T-cell (primary cell): ENCODE measurements at regions not wholly inside any gene's neighbourhood (a gene's known extent, or its start where the extent isn't known, plus 50 kb on each side); places are given as distances from the start of the nearest gene placed in this dataset.

Experiments used
- ATAC-seq, 4 experiments: fragments of 200-7000 bp in 3 of 4; fragments of 150-1000 bp in 1 of 4; cut with Tn5 transposase; replicated peaks in 1 of 4; 1 replicate in 3 of 4; 2 replicates in 1 of 4; pipeline ENCODE4 v1.10.0; 2021; ENCODE audit warnings: moderate library complexity in 3 of 4, mild to moderate bottlenecking in 2 of 4, moderate number of reproducible peaks in 1 of 4
- CTCF ChIA-PET, 2 donors: fragments of 300-600 bp; sonication (Branson Sonifier 250); formaldehyde crosslinking; loops; one replicate each; lab custom pipeline; 2022; ENCODE audit warnings: antibody characterized with exemption in 2 of 2; lab: Charles Lee
- POLR2A ChIA-PET, 2 donors: fragments of 300-600 bp; sonication (Branson Sonifier 250); formaldehyde crosslinking; loops; one replicate each; lab custom pipeline; 2022; ENCODE audit warnings: antibody characterized with exemption in 2 of 2; lab: Charles Lee
- DNase-seq, 35 experiments: peaks; one replicate each; pipeline versions ENCODE4 v3.0.0 to v3.0.0-alpha.2; 2013 to 2023
- H3K27ac ChIP-seq: one replicate; pipeline ENCODE4 v1.5.1; 2013; ENCODE audit warnings: low read length
- H3K27me3 ChIP-seq, 2 experiments: replicated peaks in 1 of 2; 1 replicate in 1 of 2; 2 replicates in 1 of 2; pipeline versions ENCODE4 v1.6.1 to v1.7.0; 2013; ENCODE audit warnings: low read length in 1 of 2, mixed read lengths in 1 of 2; ENCODE audit not compliant: control insufficient read depth in 2 of 2, insufficient read depth in 2 of 2; ENCODE audit errors: extremely low read depth in 1 of 2
- H3K36me3 ChIP-seq, 2 donors: 1 replicate in 1 of 2; 2 replicates in 1 of 2; pipeline versions ENCODE4 v1.6.1 to v1.7.0; 2013; ENCODE audit warnings: low read length in 1 of 2; ENCODE audit not compliant: control insufficient read depth in 2 of 2, insufficient read depth in 1 of 2; ENCODE audit errors: extremely low read depth in 1 of 2
- H3K4me1 ChIP-seq, 2 experiments: 1 replicate in 1 of 2; 2 replicates in 1 of 2; pipeline versions ENCODE4 v1.6.1 to v1.7.0; 2013; ENCODE audit warnings: low read length in 2 of 2, mixed read lengths in 1 of 2; ENCODE audit not compliant: insufficient read depth in 2 of 2, control insufficient read depth in 1 of 2; ENCODE audit errors: extremely low read depth in 1 of 2
- H3K4me3 ChIP-seq, 2 donors: 1 replicate in 1 of 2; 2 replicates in 1 of 2; pipeline versions ENCODE4 v1.5.1 to v1.7.0; 2013; ENCODE audit warnings: mild to moderate bottlenecking in 2 of 2, low read length in 1 of 2, moderate library complexity in 1 of 2; ENCODE audit not compliant: control insufficient read depth in 1 of 2; ENCODE audit errors: extremely low read depth in 1 of 2
- H3K9me3 ChIP-seq: 2 replicates; pipeline ENCODE4 v1.7.0; 2013
- H3K27ac Mint-ChIP-seq, 2 donors: one replicate each; pipeline ENCODE4 v1.8.0; 2020 to 2021; ENCODE audit warnings: mild to moderate bottlenecking in 2 of 2, mixed read lengths in 2 of 2
- H3K27me3 Mint-ChIP-seq, 2 donors: one replicate each; pipeline ENCODE4 v1.8.0; 2021 to 2022; ENCODE audit warnings: mixed read lengths in 2 of 2
- H3K36me3 Mint-ChIP-seq: one replicate; pipeline ENCODE4 v1.8.0; 2021; ENCODE audit warnings: mixed read lengths
- H3K4me1 Mint-ChIP-seq, 3 donors: one replicate each; pipeline ENCODE4 v1.8.0; 2020 to 2022; ENCODE audit warnings: mixed read lengths in 3 of 3, mild to moderate bottlenecking in 1 of 3
- H3K4me3 Mint-ChIP-seq, 3 donors: one replicate each; pipeline ENCODE4 v1.8.0; 2020 to 2022; ENCODE audit warnings: mild to moderate bottlenecking in 3 of 3, mixed read lengths in 3 of 3, moderate library complexity in 3 of 3
- H3K9me3 Mint-ChIP-seq, 3 donors: one replicate each; pipeline ENCODE4 v1.8.0; 2020 to 2022; ENCODE audit warnings: mixed read lengths in 3 of 3
- WGBS: methylation state at CpG from one replicate; pipeline ENCODE4 v1.1.5; 2013; ENCODE audit warnings: missing lambda C conversion rate; ENCODE audit not compliant: insufficient coverage; 5-methylcytosine and 5-hydroxymethylcytosine counted together

GRCh38 chr2:40746191-40746590, 294.3 kb upstream of the SLC8A1 start:
- DNase-seq (no peak), ATAC-seq (no peak)
- Histone ChIP-seq H3K36me3 (no peaks in the 10 kb centered on the region), H3K4me1 (no peaks in the 10 kb centered on the region), H3K9me3 (no peaks in the 10 kb centered on the region), H3K27me3 (no peaks in the 10 kb centered on the region), H3K27ac (no peak overlapping the region), H3K4me3 (no peak overlapping the region)
- Mint-ChIP-seq H3K27ac (no peak overlapping the region), H3K27me3 (no peaks in the 10 kb centered on the region), H3K4me3 (no peak overlapping the region), H3K4me1 (no peaks in the 10 kb centered on the region), H3K36me3 (no peaks in the 10 kb centered on the region), H3K9me3 (no peaks in the 10 kb centered on the region)
- CTCF ChIA-PET: no interaction called here
- POLR2A ChIA-PET: no interaction called here
- WGBS: 50% methylated on average over 2 of the region's 5 CpGs

- H3K36me3 Mint-ChIP-seq: no peaks in the 10 kb centered on the region
- H3K27me3 Mint-ChIP-seq: no peaks in the 10 kb centered on the region
- H3K9me3 Mint-ChIP-seq: no peaks in the 10 kb centered on the region
- H3K27ac Mint-ChIP-seq: no peak overlapping the region
- Histone ChIP-seq H3K4me3 (no peak overlapping the region), H3K36me3 (no peaks in the 10 kb centered on the region), H3K9me3 (no peaks in the 10 kb centered on the region), H3K27me3 (no peaks in the 10 kb centered on the region), H3K27ac (no peak overlapping the region), H3K4me1 (no peaks in the 10 kb centered on the region)
- no peak overlapping the region for H3K4me3 Mint-ChIP-seq
- CTCF ChIA-PET: no interaction called here
- DNase-seq (no peak), ATAC-seq (no peak)
- H3K4me1 Mint-ChIP-seq: no peaks in the 10 kb centered on the region
- WGBS: no CpG with 5 or more reads among the region's 1 CpG
- POLR2A ChIA-PET: no interaction called here
Measured at GRCh38 chr2:40751981-40752380, 300.1 kb upstream of the SLC8A1 start.

GRCh38 chr2:40752796-40753195, 300.9 kb upstream of the SLC8A1 start:
- no peak overlapping the region for H3K4me3 ChIP-seq
- ATAC-seq: no peak
- no peak overlapping the region for H3K27ac ChIP-seq
- no peak overlapping the region for H3K27ac Mint-ChIP-seq
- no peak for DNase-seq
- no peaks in the 10 kb centered on the region for H3K9me3 ChIP-seq
- H3K27me3 Mint-ChIP-seq: no peaks in the 10 kb centered on the region
- H3K36me3 Mint-ChIP-seq: no peaks in the 10 kb centered on the region
- POLR2A ChIA-PET: no interaction called here
- no peaks in the 10 kb centered on the region for H3K27me3 ChIP-seq
- no CpG with 5 or more reads among the region's 3 CpGs for WGBS
- H3K4me1 ChIP-seq: no peaks in the 10 kb centered on the region
- no peak overlapping the region for H3K4me3 Mint-ChIP-seq
- no peaks in the 10 kb centered on the region for H3K36me3 ChIP-seq
- CTCF ChIA-PET: no interaction called here
- H3K9me3 Mint-ChIP-seq: no peaks in the 10 kb centered on the region
- H3K4me1 Mint-ChIP-seq: no peaks in the 10 kb centered on the region

GRCh38 chr2:40754912-40755311, 303.0 kb upstream of the SLC8A1 start:
- Mint-ChIP-seq H3K4me1 (no peaks in the 10 kb centered on the region), H3K4me3 (no peak overlapping the region), H3K9me3 (peaks cover 0 to 3% (median 0%) of the 10 kb centered on the region in 3 donors), H3K27me3 (no peaks in the 10 kb centered on the region), H3K27ac (no peak overlapping the region), H3K36me3 (no peaks in the 10 kb centered on the region)
- H3K27me3 ChIP-seq: no peaks in the 10 kb centered on the region
- ATAC-seq: no peak
- no peak overlapping the region for H3K27ac ChIP-seq
- H3K4me1 ChIP-seq: no peaks in the 10 kb centered on the region
- H3K4me3 ChIP-seq: no peak overlapping the region
- DNase-seq: no peak
- POLR2A ChIA-PET: no interaction called here
- H3K36me3 ChIP-seq: no peaks in the 10 kb centered on the region
- CTCF ChIA-PET: no interaction called here
- H3K9me3 ChIP-seq: no peaks in the 10 kb centered on the region

- ATAC-seq: no peak
- no peaks in the 10 kb centered on the region for H3K4me1 Mint-ChIP-seq
- no peak overlapping the region for H3K4me3 ChIP-seq
- CTCF ChIA-PET: no interaction called here
- no peak overlapping the region for H3K27ac ChIP-seq
- H3K27me3 Mint-ChIP-seq: no peaks in the 10 kb centered on the region
- DNase-seq: no peak
- POLR2A ChIA-PET: no interaction called here
- no peaks in the 10 kb centered on the region for H3K36me3 ChIP-seq
- peaks cover 0 to 3% (median 0%) of the 10 kb centered on the region in 3 donors for H3K9me3 Mint-ChIP-seq
- no peak overlapping the region for H3K27ac Mint-ChIP-seq
- no peak overlapping the region for H3K4me3 Mint-ChIP-seq
- H3K4me1 ChIP-seq: no peaks in the 10 kb centered on the region
- no peaks in the 10 kb centered on the region for H3K36me3 Mint-ChIP-seq
- WGBS: no CpG with 5 or more reads among the region's 4 CpGs
- H3K9me3 ChIP-seq: no peaks in the 10 kb centered on the region
- no peaks in the 10 kb centered on the region for H3K27me3 ChIP-seq
Measured at GRCh38 chr2:40758401-40759155, 306.7 kb upstream of the SLC8A1 start.

- Histone ChIP-seq H3K36me3 (no peaks in the 10 kb centered on the region), H3K4me3 (no peak overlapping the region), H3K27me3 (no peaks in the 10 kb centered on the region), H3K9me3 (no peaks in the 10 kb centered on the region), H3K27ac (no peak overlapping the region), H3K4me1 (no peaks in the 10 kb centered on the region)
- peaks cover 0 to 3% (median 0%) of the 10 kb centered on the region in 3 donors for H3K9me3 Mint-ChIP-seq
- no peak overlapping the region for H3K4me3 Mint-ChIP-seq
- no peaks in the 10 kb centered on the region for H3K4me1 Mint-ChIP-seq
- ChIA-PET CTCF (no interaction called here), POLR2A (no interaction called here)
- H3K27me3 Mint-ChIP-seq: no peaks in the 10 kb centered on the region
- H3K36me3 Mint-ChIP-seq: no peaks in the 10 kb centered on the region
- no peak overlapping the region for H3K27ac Mint-ChIP-seq
- ATAC-seq: no peak
- 50% methylated on average over 1 of the region's 5 CpGs for WGBS
- DNase-seq: no peak
Measured at GRCh38 chr2:40760071-40760666, 308.3 kb upstream of the SLC8A1 start.
